HEK293 (cell line): ENCODE measurements at regions not wholly inside any gene's neighbourhood (a gene's known extent, or its start where the extent isn't known, plus 50 kb on each side); places are given as distances from the start of the nearest gene placed in this dataset.

Source experiments
- CTCF ChIA-PET: fragments of 350-600 bp; formaldehyde crosslinking; extraction: SDS; loops from one replicate; lab custom pipeline; 2021; ENCODE audit warnings: antibody characterized with exemption; lab: Yijun Ruan, JAX
- POLR2A ChIA-PET: fragments of 300-600 bp; formaldehyde crosslinking; extraction: SDS; loops from one replicate; lab custom pipeline; 2020; ENCODE audit warnings: antibody characterized with exemption, inconsistent platforms; lab: Yijun Ruan, JAX
- H3K27ac ChIP-seq: fragments of 200-500 bp; sonication (Bioruptor generic); 2 replicates; pipeline ENCODE4 v1.5.1; 2014; ENCODE audit warnings: low read depth, low read length, control low read depth, inconsistent platforms; ENCODE audit errors: extremely low read depth
- H3K36me3 ChIP-seq, 2 experiments: fragments of 200-500 bp in 1 of 2; sonication (Bioruptor generic) in 1 of 2; 1 replicate in 1 of 2; 2 replicates in 1 of 2; pipeline ENCODE4 v1.5.1; 2014 to 2017; ENCODE audit warnings: inconsistent platforms in 2 of 2, low read length in 2 of 2; ENCODE audit not compliant: control insufficient read depth in 2 of 2, insufficient read depth in 1 of 2
- H3K4me1 ChIP-seq: fragments of 200-500 bp; sonication (Bioruptor generic); 2 replicates; pipeline ENCODE4 v1.5.1; 2014; ENCODE audit warnings: mild to moderate bottlenecking, low read length, inconsistent platforms; ENCODE audit not compliant: control insufficient read depth, insufficient read depth
- H3K4me3 ChIP-seq: 2 replicates; pipeline ENCODE4 v1.5.1; 2011; ENCODE audit warnings: low read depth, mild to moderate bottlenecking, control low read depth, low read length, moderate library complexity
- H3K9me3 ChIP-seq: fragments of 200-500 bp; sonication (Bioruptor generic); 2 replicates; pipeline ENCODE4 v1.5.1; 2014; ENCODE audit warnings: low read depth, low read length, inconsistent platforms; ENCODE audit not compliant: control insufficient read depth, insufficient read depth
- IKZF3 ChIP-seq: fragments of 450-650 bp; IDR thresholded peaks from 2 replicates; pipeline ENCODE4 v1.5.0; 2018; ENCODE audit warnings: missing biosample characterization, mild to moderate bottlenecking, missing genetic modification characterization, moderate library complexity
- INSM2 ChIP-seq: fragments of 450-650 bp; formaldehyde crosslinking; IDR thresholded peaks from 2 replicates; pipeline ENCODE4 v1.5.1; 2016; ENCODE audit warnings: missing biosample characterization, missing genetic modification characterization
- PRDM2 ChIP-seq: fragments of 450-650 bp; formaldehyde crosslinking; IDR thresholded peaks from 2 replicates; pipeline ENCODE4 v1.5.1; 2016; ENCODE audit warnings: missing biosample characterization, missing genetic modification characterization, borderline replicate concordance
- SP3 ChIP-seq: fragments of 450-650 bp; formaldehyde crosslinking; IDR thresholded peaks from 2 replicates; pipeline ENCODE4 v1.5.1; 2016; ENCODE audit warnings: missing biosample characterization, missing genetic modification characterization
- ZEB2 ChIP-seq: fragments of 450-650 bp; formaldehyde crosslinking; IDR thresholded peaks from 2 replicates; pipeline ENCODE4 v1.5.1; 2016; ENCODE audit warnings: missing biosample characterization, missing genetic modification characterization
- ZNF121 ChIP-seq: fragments of 450-650 bp; formaldehyde crosslinking; IDR thresholded peaks from 2 replicates; pipeline ENCODE4 v1.5.1; 2016; ENCODE audit warnings: missing biosample characterization, missing genetic modification characterization
- ZNF19 ChIP-seq: fragments of 450-650 bp; formaldehyde crosslinking; IDR thresholded peaks from 2 replicates; pipeline ENCODE4; 2016; ENCODE audit warnings: missing biosample characterization, missing genetic modification characterization, low read depth
- ZNF214 ChIP-seq: fragments of 450-650 bp; formaldehyde crosslinking; IDR thresholded peaks from 2 replicates; pipeline ENCODE4 v1.5.1; 2017; ENCODE audit warnings: missing biosample characterization, mild to moderate bottlenecking, missing genetic modification characterization, borderline replicate concordance
- ZNF24 ChIP-seq: fragments of 450-650 bp; formaldehyde crosslinking; IDR thresholded peaks from 2 replicates; pipeline ENCODE4 v1.5.1; 2016; ENCODE audit warnings: missing biosample characterization, missing genetic modification characterization
- ZNF292 ChIP-seq: fragments of 450-650 bp; formaldehyde crosslinking; IDR thresholded peaks from 2 replicates; pipeline ENCODE4 v1.5.1; 2016; ENCODE audit warnings: low read depth, missing biosample characterization, missing genetic modification characterization, borderline replicate concordance
- ZNF423 ChIP-seq: fragments of 450-650 bp; formaldehyde crosslinking; IDR thresholded peaks from 2 replicates; pipeline ENCODE4 v1.5.1; 2016; ENCODE audit warnings: missing biosample characterization, missing genetic modification characterization
- ZNF449 ChIP-seq: fragments of 450-650 bp; formaldehyde crosslinking; IDR thresholded peaks from 2 replicates; pipeline ENCODE4 v1.5.1; 2017; ENCODE audit warnings: missing biosample characterization, mild to moderate bottlenecking, missing genetic modification characterization, moderate library complexity
- ZNF473 ChIP-seq: fragments of 450-650 bp; formaldehyde crosslinking; IDR thresholded peaks from 2 replicates; pipeline ENCODE4 v1.5.1; 2017; ENCODE audit warnings: missing biosample characterization, missing genetic modification characterization
- ZNF518A ChIP-seq: fragments of 450-650 bp; formaldehyde crosslinking; conservative IDR thresholded peaks from 2 replicates; pipeline ENCODE4 v1.5.1; 2016; ENCODE audit warnings: low read depth, missing biosample characterization, missing genetic modification characterization
- ZNF555 ChIP-seq: fragments of 450-650 bp; formaldehyde crosslinking; conservative IDR thresholded peaks from 2 replicates; pipeline ENCODE4 v1.5.1; 2017; ENCODE audit warnings: missing biosample characterization, mild to moderate bottlenecking, missing genetic modification characterization, inconsistent platforms
- ZSCAN18 ChIP-seq: fragments of 450-650 bp; formaldehyde crosslinking; IDR thresholded peaks from 2 replicates; pipeline ENCODE4 v1.5.1; 2016; ENCODE audit warnings: missing biosample characterization, missing genetic modification characterization
- TF ChIP-seq, protein P1 (sequence below): fragments of 450-650 bp; formaldehyde crosslinking; IDR thresholded peaks from 2 replicates; pipeline ENCODE4 v1.5.1; 2016; ENCODE audit warnings: missing biosample characterization, missing genetic modification characterization

GRCh38 chr22:22348815-22349454 lies 104.3 kb downstream of the VPREB1 start (continued):
- TF ChIP-seq, protein P1, sequence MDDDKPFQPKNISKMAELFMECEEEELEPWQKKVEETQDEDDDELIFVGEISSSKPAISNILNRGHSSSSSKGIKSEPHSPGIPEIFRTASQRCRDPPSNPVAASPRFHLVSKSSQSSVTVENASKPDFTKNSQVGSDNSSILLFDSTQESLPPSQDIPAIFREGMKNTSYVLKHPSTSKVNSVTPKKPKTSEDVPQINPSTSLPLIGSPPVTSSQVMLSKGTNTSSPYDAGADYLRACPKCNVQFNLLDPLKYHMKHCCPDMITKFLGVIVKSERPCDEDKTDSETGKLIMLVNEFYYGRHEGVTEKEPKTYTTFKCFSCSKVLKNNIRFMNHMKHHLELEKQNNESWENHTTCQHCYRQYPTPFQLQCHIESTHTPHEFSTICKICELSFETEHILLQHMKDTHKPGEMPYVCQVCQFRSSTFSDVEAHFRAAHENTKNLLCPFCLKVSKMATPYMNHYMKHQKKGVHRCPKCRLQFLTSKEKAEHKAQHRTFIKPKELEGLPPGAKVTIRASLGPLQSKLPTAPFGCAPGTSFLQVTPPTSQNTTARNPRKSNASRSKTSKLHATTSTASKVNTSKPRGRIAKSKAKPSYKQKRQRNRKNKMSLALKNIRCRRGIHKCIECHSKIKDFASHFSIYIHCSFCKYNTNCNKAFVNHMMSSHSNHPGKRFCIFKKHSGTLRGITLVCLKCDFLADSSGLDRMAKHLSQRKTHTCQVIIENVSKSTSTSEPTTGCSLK (tag by site-specific recombination), result no peak
- no peak for TF ChIP-seq ZNF449
- no peak for TF ChIP-seq ZNF19 (tag by site-specific recombination)
- no peak for TF ChIP-seq ZSCAN18 (tag by site-specific recombination)
- TF ChIP-seq SP3 (tag by site-specific recombination), result no peak
- TF ChIP-seq ZNF292 (tag by site-specific recombination), result no peak
- no peak for TF ChIP-seq ZNF423 (tag by site-specific recombination)

DNA sequence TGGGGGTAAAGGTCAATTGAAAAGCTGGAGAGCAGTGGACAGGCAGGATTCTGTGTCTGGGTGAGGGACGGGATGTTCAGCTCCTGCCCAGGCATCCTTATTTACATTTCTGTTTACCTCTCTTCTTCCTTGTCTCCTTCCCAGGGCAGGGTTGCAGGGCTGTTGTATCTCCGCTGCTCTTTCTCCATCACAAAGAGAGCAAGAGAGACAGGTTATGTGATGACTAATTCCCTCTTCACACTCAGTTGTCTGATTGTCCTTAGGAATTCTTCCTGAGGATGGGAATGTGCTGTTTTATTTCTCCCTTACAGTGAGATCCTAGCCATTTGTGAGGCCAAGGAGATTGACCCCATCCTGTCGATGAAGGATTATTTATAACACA lies 104.9 kb downstream of the VPREB1 start:
- Histone ChIP-seq H3K36me3 (no peaks in the 10 kb centered on the region), H3K4me1 (no peaks in the 10 kb centered on the region), H3K4me3 (no peak overlapping the region), H3K9me3 (no peaks in the 10 kb centered on the region), H3K27ac (no peak overlapping the region)
- CTCF ChIA-PET, result interaction anchor here (0.6 to 2.9 kb wide), 10 partner anchors 9 to 524 kb away, joined by 3 to 15 read pairs (median 4); no protein-coding TSS in a partner anchor
- POLR2A ChIA-PET, result no interaction called here
- no peak for TF ChIP-seq ZNF121 (tag by site-specific recombination)
- TF ChIP-seq ZNF518A (tag by site-specific recombination), result no peak
- TF ChIP-seq IKZF3 (tag by site-specific recombination), result no peak
- no peak for TF ChIP-seq ZNF473 (tag by site-specific recombination)
- TF ChIP-seq PRDM2 (tag by site-specific recombination), result no peak
- TF ChIP-seq ZNF555 (tag by site-specific recombination), result no peak
- no peak for TF ChIP-seq INSM2 (tag by site-specific recombination)
- no peak for TF ChIP-seq ZNF214 (tag by site-specific recombination)
- no peak for TF ChIP-seq ZNF24
- no peak for TF ChIP-seq ZEB2
